NT2/D1 (cell line): ENCODE measurements at regions not wholly inside any gene's neighbourhood (a gene's known extent, or its start where the extent isn't known, plus 50 kb on each side); places are given as distances from the start of the nearest gene placed in this dataset.

Experiments
- YY1 ChIP-seq: IDR thresholded peaks from 2 replicates; pipeline ENCODE4 v1.6.1; 2011; ENCODE audit not compliant: insufficient read length, insufficient read depth
- ZNF274 ChIP-seq: IDR thresholded peaks from 2 replicates; pipeline ENCODE4 v1.6.1; 2011; ENCODE audit warnings: mild to moderate bottlenecking, low read depth, low read length

- TF ChIP-seq YY1 (no peak), ZNF274 (no peak)
Observed at GRCh38 chr1:114209971-114210370, 56.3 kb upstream of the SYT6 start.
